Lower leg skin (tissue), 3 donors: ENCODE measurements at regions not wholly inside any gene's neighbourhood (a gene's known extent, or its start where the extent isn't known, plus 50 kb on each side); places are given as distances from the start of the nearest gene placed in this dataset.
"Not testable (repeated sequence)": the region's sequence is repeated elsewhere in the genome, so short reads cannot be mapped to it uniquely, and the experiment has no call there.

Experiments used
- CTCF ChIP-seq, 3 donors: fragments of 450-650 bp; IDR thresholded peaks; one replicate each; pipeline ENCODE4 v1.5.1; 2016; ENCODE audit warnings: antibody characterized with exemption in 3 of 3, mild to moderate bottlenecking in 3 of 3, moderate library complexity in 2 of 3
- POLR2A ChIP-seq, 2 donors: fragments of 450-650 bp; IDR thresholded peaks; one replicate each; pipeline ENCODE4 v1.6.1; 2016 to 2017; ENCODE audit warnings: antibody characterized with exemption in 2 of 2, mild to moderate bottlenecking in 1 of 2, moderate library complexity in 1 of 2

GRCh38 chr9:24774199-24774598, 228.5 kb upstream of the IZUMO3 start:
- not testable (repeated sequence) for TF ChIP-seq CTCF, POLR2A (IDR thresholded peaks at IDR 0.05)
